ENCODE measurements at regions not wholly inside any gene's neighbourhood (a gene's known extent, or its start where the extent isn't known, plus 50 kb on each side); places are given as distances from the start of the nearest gene placed in this dataset.
A peak's percentile ranks its signal among the peaks of the same experiment; 100 is the strongest.

DNA sequence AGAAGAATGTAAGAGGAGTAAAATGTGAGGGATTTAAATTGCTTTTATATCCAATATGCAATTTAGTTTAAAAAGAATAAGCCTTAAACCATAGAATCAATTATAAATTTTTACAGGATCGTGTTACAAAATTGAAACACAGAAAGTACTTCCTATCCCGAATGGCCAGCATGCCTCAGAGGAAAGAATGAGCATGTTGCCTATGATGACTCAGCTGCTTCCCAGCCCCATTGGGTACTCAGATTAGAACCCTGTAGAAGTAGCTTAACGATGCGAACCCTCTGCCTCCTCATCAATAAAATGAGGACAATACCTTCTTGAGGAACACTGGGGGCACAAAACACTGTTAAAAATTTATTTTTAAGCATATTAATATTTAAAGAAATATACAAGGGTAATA, 113.4 kb upstream of the CDK1 start:
- no peak for DNase-seq

- DNase-seq: no peak
These were observed 114.4 kb upstream of the CDK1 start for GRCh38 chr10:60663850-60664249.

- no peak for DNase-seq
These were observed 115.2 kb upstream of the CDK1 start for GRCh38 chr10:60662917-60663614.

DNA sequence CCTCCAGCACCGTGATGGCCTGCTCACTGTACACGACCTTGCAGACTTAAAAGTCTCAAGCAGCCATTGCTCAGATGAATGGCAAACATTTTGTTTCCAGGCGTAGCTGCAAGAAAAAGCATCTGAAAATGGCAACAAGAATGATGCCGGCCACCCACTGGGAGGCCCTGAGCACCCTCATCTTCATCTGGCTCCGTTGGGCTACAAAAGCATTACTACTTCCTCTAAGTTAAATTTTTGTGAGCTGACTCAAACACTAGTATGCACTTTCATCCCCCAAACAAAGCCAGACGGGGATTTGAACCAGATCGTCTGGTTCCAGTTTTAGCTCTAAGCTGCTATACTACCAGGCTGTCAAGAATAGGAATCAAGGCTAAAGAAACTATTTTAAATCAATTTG, 116.6 kb upstream of the CDK1 start:
- DNase-seq: no peak

DNA sequence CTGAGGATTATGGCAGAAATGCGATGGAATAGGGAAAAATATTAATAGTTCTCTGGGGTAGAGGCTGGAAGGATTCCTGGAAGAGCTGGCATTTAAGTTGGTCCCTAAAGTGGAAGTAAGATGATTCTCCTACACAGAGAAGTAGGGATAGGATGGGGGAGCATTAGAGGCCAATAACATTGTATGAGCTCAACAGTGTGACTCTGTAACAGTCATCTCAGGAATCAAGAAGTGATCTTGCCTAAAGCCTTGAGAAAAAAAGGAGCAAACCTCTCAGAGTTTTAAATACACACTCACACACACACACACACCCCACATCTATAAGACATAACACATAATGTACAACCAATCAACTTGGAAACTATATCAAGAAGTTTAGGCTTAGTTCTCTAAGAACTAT, 117.7 kb upstream of the CDK1 start:
- no peak for DNase-seq

DNA sequence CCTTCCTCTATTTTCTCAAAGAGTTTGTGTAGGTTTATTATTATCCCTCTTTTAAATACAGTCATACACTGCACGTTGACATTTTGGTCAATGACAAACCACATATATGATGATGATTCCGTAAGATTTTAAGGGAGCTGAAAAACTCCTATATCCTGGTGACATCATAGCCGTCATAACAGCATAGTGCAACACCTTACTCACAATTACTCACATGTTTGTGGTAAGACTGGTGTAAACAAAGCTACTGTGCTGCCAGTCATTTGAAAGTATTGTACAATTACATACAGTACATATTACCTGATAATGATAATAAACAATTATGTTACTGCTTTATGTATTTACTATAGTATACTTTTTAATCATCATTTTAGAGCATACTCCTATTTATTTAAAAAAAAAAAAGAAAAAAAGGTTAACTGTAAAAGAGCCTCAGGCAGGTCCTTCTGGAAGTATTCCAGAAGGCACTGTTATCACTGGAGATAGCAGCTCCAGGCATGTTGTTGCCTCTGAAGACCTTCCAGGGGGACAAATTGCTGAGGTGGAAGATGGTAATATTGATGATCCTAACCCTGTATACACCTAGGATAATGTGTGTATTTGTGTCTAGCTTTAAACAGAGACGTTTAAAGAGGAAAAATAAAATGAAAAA, 123.3 kb upstream of the CDK1 start:
- no peak for DNase-seq

DNA sequence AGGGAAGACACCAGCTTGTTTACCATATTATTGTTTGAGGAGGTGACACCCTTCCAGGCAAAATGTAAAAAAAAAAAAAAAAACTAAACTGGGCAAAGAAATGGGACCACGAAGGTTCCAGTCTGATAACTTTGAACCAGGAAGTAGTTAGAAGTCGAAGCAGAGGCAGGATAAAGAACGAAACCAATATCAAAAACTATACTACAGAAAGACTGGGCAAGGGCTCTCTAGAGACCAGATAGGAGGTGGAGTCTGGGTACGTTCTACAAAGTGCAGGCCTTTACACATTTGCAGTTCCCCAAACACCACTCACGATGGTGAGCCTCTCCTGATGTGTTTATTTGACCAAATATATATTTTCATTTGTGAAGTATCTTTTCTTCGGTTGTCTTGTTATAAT, 125.7 kb upstream of the CDK1 start:
- DNase-seq: no peak

- no peak for DNase-seq
These were observed 127.9 kb upstream of the CDK1 start for GRCh38 chr10:60650378-60650800.

DNA sequence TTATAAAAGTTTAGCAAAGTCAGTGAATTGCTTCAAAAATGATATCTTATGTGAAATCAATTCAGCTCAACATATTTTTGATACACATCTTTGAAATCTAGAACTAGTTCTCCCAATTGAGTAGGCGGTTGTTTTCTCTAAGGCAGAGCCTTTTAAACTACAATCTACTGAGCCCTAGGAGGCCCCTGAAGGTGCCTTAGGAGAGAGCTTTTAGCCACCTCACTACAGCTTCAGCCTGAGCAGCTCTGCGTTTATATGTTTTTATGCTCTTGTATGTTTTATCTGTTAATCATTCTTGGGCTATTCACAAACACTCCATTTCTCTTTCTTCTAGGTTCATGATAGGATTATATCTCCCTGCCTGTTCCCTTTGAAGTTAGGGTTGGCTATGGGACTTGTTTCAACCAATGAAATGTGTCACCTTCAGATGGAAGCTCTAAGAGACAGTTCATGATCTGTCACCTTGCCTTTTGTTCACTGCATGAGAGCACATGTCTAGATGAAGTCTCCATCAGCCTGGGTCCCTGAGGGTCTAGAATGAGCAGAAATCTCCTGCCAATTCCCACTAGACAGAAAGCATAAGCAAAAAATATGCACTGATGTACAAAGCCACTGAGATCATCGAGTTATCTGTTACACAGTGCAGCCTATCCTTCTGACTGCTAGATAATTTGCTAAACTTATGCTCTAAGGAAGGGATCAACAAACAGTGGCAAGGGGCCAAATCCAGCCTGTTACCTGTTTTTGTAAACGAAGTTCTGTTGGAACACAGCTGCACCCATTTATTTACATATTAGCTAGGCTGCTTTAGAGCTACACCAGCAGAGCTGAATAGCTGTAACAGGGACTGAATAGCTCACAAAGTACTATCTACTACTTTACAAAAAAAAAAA, 128.5 kb upstream of the CDK1 start:
- DNase-seq: no peak

DNA sequence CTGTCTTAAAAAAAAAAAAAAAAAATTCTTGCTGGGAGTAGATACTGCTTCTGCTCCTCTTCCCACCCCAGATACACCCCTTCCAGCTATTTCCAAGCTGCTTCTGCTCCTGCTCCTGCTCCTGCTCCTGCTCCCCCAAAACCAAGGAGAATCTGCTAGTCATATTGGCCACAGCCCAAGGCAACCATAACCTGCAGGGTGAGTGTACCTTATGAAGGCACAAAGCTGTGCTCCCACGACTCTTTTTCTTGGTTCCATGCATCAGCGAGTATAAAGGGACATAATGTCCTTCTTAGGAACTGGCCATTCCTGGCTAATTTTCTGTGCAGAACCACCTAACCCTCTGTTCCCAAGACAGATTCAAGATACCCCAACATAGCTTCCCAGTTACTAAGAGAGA, 129.5 kb upstream of the CDK1 start:
- no peak for DNase-seq

DNA sequence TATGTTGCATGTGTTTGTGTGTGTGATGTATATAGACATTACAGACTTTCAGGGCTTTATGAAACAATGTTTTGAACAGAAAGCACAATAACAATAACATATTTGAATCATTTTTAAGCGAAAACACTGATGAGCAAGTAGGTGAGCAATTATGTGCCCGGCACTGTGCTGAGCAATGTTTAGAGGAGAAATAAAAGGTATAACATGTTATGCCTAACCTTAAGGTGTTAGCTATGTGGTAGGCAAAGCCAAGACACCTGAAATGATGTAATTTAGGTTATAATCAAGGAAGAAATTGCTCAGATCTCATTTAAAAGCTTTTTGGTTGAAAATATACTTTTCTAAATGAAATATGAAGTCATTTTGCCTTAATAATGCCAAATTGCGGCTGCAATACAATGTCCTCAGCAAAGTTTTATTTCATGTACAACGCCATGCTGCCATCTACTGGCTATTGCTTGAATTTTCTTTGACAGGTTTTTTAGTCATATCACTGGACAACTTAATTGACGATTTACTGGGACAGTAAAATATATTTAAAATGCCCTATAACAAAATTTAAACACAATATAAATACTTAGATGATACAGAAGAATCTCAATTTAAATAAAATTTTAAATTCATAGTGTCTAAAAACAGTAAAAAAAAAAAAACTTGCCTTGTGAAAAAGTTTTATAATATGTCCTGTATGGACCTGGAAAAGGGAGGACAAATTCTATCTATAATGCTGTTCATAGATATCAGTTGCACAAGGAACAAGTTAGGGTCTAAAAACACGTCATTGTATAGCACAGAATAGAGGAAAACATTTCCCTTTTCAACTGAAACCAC, 131.1 kb upstream of the CDK1 start:
- peak in 4 of 14 donors; percentile 1 to 29 (median 14) for DNase-seq

DNA sequence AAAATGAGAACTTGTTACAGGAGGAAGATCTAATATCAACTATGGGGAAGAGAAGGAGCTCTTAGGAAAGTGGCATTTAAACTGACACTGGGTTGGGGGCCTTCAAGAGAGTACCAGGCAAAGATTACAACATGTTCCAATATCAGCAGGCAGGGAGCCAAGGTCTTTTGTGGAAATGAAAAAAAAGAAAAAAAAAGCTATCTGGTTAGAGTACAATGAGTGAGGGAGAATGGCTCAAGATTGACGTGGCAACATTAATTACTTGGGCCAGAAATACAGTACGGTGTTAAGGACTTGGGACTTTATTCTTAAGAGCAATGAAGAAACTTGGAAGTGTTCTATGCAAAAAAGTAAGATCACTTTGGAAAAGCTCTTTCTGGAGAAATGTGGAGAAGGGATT, 132.3 kb upstream of the CDK1 start:
- no peak for DNase-seq

- no peak for DNase-seq
These were observed 133.7 kb upstream of the CDK1 start for GRCh38 chr10:60644436-60645130.

GRCh38 chr10:60643874-60644273, 134.4 kb upstream of the CDK1 start:
- DNase-seq: no peak

DNA sequence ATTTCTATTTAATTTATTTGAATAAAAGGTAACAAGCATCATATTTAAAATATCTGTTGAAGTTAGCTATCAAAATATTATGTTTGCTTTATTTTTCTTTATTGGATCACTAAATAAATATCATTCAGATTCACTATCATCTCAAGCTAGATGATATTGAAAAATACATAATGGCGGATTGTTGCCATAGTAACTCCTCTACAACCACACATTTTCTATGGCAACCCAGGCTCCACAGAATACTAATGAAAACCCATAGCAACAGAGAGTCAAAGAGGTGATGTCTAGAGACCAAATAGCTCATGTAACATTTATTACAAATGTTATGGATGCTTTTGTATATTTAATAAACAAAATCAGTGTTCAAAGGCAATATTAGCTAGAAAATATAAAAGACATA, 148.9 kb upstream of the CDK1 start:
- DNase-seq: no peak

DNA sequence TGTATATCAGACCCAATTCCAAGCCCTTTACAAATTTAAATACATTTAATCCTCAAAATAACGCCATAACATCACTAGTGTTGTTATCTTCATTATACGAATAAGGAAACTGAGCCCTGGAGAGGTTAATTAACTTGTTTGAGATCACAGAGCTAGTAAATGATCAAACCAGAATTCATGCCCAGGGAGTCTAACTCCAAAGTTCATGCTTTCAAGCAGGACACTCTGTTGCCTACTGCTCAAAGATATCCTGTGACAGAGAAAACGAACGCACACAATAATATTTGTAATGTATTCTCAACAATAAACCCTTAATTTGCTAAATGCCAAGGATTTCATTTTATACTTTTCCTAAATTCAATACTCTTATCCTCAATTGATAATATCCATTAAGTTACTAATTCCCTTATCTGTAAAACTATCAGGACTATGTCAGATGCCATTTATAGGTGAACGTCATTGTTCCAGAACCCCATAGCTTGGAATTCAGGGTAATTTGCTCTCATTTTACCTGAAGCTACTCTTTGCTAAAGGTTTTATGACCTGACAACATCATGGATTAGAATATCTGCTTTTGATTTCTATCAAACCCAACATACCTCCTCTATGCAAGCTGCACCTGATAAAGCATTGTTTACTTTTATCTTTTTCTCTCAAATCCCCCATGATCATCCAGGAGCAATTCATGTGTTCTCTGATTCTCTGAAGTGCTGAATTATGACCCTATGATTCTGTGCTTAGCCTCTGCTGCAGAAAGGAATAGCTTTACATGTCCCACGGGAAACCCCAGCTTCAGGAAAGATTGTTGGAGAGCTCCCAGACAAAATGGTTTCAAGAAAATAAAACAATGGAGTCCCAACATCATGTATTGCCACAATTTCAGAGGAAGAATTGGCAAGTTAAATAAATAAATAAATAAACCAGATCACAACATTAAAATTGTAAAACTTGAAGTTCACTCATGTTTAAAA, 150.2 kb upstream of the CDK1 start:
- DNase-seq: no peak

DNA sequence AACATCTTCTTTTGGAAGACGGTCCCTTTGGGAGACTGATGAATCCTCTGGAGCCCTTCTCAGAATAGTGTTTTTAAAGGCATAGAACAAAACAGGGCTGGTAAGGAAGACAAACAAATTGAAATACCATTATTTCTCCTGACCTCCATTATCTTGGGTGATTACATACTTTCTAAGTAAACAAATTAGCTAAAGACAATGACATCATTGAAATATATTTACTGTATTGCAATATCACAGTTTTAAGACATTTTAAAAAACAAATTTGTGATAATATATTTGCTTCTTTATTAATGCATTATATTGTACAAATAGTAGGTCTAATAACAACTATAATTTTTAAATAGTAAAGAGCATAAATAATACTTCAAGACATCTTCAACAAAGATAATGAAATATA, 152.2 kb upstream of the CDK1 start:
- no peak for DNase-seq

DNA sequence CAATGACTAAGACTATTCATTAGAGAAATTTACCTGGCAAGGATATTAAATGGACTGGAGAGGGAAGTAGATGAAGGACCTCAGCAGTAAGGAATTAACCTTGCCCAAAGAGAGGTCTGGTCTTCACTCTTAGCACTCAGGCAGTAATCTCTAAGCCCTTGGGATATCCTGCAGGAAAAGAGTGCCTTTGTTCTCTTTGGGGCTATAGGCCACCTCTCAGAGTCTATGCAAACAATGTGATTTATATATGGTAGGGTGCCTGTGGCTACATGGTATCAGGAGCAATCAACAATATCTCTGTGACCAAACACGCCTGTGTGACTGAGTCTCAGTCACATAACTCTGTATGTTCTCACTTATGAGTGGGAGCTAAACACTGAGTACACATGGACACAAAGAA, 154.7 kb upstream of the CDK1 start:
- DNase-seq: no peak

GRCh38 chr10:60621018-60621417, 157.3 kb upstream of the CDK1 start:
- DNase-seq: no peak

DNA sequence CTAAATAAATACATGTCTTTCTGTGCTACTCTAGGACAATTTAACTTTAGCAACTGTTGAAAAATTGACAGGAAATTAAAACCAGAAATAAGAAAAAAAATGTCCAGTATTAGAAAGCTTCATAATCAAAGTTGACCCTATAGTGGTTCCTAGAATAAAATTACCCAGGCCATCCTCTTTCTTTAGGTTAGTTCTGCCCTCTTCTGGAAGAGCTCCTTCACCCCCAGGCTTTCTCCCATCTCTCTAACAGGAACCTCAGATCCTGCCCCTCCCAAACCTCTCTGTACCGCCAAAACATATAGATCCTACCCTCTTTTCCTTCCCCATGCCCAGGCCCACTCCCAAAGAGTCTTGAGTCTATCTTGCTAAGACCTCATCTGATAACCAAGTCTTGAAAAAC, 159.4 kb upstream of the CDK1 start:
- DNase-seq: no peak

GRCh38 chr10:60615541-60615940, 162.7 kb upstream of the CDK1 start:
- DNase-seq: no peak
